ENCODE measurements at regions not wholly inside any gene's neighbourhood (a gene's known extent, or its start where the extent isn't known, plus 50 kb on each side); places are given as distances from the start of the nearest gene placed in this dataset.

GRCh38 chr1:37372711-37373110, 101.7 kb upstream of the ZC3H12A start:
- no peaks in the 10 kb centered on the region for H3F3A ChIP-seq (replicated peaks; ENCODE audit: low read depth)
- no peaks in the 10 kb centered on the region for H3K79me2 ChIP-seq (replicated peaks; ENCODE audit: insufficient read depth)
- Mint-ChIP-seq H3K4me1 (no peaks in the 10 kb centered on the region), H3K36me3 (ENCODE audit: low read depth) (no peaks in the 10 kb centered on the region), H3K9me3 (no peaks in the 10 kb centered on the region), H3K4me3 (no peak overlapping the region), H3K27ac (no peak overlapping the region), H3K27me3 (ENCODE audit: insufficient read depth, low read depth, poor library complexity) (peaks cover 10% of the 10 kb centered on the region)
- no peaks in the 10 kb centered on the region for H3K9me2 ChIP-seq (ENCODE audit: insufficient read depth)
- H3K4me1 ChIP-seq (ENCODE audit: insufficient read depth), result no peaks in the 10 kb centered on the region
- no peak overlapping the region for H3K4me3 ChIP-seq
- ATAC-seq (no peak), DNase-seq (ENCODE audit: low spot score) (no peak)
- H3K4me2 ChIP-seq, result no peak overlapping the region
- no peak overlapping the region for H3K27ac ChIP-seq (ENCODE audit: low read depth)
- H4K20me1 ChIP-seq (replicated peaks; ENCODE audit: insufficient read depth), result no peaks in the 10 kb centered on the region
- H3K36me3 ChIP-seq (ENCODE audit: insufficient read depth), result no peaks in the 10 kb centered on the region
- H2AFZ ChIP-seq, result no peak overlapping the region
- TF ChIP-seq EZH2 (IDR thresholded peaks at IDR 0.05; ENCODE audit: low read depth, unreplicated experiment) (no peak), POLR2AphosphoS5 (IDR thresholded peaks at IDR 0.05; ENCODE audit: low read depth) (no peak), STAT1 (IDR thresholded peaks at IDR 0.05; ENCODE audit: unreplicated experiment) (no peak), CREB1 (CRISPR knock-in tag; IDR thresholded peaks at IDR 0.05; ENCODE audit: low read depth) (no peak), ZNF331 (CRISPR knock-in tag; IDR thresholded peaks at IDR 0.05; ENCODE audit: low read depth) (no peak), ZNF114 (CRISPR knock-in tag; IDR thresholded peaks at IDR 0.05) (no peak), EZH2phosphoT487 (IDR thresholded peaks at IDR 0.05; ENCODE audit: unreplicated experiment) (no peak), ETS1 (IDR thresholded peaks at IDR 0.05) (no peak), NANOG (IDR thresholded peaks at IDR 0.05; ENCODE audit: borderline replicate concordance) (no peak), JUNB (IDR thresholded peaks at IDR 0.05; ENCODE audit: unreplicated experiment) (no peak)
- TF ChIP-seq, protein P1, sequence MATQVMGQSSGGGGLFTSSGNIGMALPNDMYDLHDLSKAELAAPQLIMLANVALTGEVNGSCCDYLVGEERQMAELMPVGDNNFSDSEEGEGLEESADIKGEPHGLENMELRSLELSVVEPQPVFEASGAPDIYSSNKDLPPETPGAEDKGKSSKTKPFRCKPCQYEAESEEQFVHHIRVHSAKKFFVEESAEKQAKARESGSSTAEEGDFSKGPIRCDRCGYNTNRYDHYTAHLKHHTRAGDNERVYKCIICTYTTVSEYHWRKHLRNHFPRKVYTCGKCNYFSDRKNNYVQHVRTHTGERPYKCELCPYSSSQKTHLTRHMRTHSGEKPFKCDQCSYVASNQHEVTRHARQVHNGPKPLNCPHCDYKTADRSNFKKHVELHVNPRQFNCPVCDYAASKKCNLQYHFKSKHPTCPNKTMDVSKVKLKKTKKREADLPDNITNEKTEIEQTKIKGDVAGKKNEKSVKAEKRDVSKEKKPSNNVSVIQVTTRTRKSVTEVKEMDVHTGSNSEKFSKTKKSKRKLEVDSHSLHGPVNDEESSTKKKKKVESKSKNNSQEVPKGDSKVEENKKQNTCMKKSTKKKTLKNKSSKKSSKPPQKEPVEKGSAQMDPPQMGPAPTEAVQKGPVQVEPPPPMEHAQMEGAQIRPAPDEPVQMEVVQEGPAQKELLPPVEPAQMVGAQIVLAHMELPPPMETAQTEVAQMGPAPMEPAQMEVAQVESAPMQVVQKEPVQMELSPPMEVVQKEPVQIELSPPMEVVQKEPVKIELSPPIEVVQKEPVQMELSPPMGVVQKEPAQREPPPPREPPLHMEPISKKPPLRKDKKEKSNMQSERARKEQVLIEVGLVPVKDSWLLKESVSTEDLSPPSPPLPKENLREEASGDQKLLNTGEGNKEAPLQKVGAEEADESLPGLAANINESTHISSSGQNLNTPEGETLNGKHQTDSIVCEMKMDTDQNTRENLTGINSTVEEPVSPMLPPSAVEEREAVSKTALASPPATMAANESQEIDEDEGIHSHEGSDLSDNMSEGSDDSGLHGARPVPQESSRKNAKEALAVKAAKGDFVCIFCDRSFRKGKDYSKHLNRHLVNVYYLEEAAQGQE (IDR thresholded peaks at IDR 0.05; ENCODE audit: unreplicated experiment), result no peak
- TF ChIP-seq, protein P2, sequence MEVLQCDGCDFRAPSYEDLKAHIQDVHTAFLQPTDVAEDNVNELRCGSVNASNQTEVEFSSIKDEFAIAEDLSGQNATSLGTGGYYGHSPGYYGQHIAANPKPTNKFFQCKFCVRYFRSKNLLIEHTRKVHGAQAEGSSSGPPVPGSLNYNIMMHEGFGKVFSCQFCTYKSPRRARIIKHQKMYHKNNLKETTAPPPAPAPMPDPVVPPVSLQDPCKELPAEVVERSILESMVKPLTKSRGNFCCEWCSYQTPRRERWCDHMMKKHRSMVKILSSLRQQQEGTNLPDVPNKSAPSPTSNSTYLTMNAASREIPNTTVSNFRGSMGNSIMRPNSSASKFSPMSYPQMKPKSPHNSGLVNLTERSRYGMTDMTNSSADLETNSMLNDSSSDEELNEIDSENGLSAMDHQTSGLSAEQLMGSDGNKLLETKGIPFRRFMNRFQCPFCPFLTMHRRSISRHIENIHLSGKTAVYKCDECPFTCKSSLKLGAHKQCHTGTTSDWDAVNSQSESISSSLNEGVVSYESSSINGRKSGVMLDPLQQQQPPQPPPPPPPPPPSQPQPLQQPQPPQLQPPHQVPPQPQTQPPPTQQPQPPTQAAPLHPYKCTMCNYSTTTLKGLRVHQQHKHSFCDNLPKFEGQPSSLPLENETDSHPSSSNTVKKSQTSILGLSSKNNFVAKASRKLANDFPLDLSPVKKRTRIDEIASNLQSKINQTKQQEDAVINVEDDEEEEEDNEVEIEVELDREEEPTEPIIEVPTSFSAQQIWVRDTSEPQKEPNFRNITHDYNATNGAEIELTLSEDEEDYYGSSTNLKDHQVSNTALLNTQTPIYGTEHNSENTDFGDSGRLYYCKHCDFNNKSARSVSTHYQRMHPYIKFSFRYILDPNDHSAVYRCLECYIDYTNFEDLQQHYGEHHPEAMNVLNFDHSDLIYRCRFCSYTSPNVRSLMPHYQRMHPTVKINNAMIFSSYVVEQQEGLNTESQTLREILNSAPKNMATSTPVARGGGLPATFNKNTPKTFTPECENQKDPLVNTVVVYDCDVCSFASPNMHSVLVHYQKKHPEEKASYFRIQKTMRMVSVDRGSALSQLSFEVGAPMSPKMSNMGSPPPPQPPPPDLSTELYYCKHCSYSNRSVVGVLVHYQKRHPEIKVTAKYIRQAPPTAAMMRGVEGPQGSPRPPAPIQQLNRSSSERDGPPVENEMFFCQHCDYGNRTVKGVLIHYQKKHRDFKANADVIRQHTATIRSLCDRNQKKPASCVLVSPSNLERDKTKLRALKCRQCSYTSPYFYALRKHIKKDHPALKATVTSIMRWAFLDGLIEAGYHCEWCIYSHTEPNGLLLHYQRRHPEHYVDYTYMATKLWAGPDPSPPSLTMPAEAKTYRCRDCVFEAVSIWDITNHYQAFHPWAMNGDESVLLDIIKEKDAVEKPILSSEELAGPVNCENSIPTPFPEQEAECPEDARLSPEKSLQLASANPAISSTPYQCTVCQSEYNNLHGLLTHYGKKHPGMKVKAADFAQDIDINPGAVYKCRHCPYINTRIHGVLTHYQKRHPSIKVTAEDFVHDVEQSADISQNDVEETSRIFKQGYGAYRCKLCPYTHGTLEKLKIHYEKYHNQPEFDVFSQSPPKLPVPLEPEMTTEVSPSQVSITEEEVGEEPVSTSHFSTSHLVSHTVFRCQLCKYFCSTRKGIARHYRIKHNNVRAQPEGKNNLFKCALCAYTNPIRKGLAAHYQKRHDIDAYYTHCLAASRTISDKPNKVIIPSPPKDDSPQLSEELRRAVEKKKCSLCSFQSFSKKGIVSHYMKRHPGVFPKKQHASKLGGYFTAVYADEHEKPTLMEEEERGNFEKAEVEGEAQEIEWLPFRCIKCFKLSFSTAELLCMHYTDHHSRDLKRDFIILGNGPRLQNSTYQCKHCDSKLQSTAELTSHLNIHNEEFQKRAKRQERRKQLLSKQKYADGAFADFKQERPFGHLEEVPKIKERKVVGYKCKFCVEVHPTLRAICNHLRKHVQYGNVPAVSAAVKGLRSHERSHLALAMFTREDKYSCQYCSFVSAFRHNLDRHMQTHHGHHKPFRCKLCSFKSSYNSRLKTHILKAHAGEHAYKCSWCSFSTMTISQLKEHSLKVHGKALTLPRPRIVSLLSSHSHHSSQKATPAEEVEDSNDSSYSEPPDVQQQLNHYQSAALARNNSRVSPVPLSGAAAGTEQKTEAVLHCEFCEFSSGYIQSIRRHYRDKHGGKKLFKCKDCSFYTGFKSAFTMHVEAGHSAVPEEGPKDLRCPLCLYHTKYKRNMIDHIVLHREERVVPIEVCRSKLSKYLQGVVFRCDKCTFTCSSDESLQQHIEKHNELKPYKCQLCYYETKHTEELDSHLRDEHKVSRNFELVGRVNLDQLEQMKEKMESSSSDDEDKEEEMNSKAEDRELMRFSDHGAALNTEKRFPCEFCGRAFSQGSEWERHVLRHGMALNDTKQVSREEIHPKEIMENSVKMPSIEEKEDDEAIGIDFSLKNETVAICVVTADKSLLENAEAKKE (CRISPR knock-in tag; IDR thresholded peaks at IDR 0.05), result no peak
- TF ChIP-seq, protein P3, sequence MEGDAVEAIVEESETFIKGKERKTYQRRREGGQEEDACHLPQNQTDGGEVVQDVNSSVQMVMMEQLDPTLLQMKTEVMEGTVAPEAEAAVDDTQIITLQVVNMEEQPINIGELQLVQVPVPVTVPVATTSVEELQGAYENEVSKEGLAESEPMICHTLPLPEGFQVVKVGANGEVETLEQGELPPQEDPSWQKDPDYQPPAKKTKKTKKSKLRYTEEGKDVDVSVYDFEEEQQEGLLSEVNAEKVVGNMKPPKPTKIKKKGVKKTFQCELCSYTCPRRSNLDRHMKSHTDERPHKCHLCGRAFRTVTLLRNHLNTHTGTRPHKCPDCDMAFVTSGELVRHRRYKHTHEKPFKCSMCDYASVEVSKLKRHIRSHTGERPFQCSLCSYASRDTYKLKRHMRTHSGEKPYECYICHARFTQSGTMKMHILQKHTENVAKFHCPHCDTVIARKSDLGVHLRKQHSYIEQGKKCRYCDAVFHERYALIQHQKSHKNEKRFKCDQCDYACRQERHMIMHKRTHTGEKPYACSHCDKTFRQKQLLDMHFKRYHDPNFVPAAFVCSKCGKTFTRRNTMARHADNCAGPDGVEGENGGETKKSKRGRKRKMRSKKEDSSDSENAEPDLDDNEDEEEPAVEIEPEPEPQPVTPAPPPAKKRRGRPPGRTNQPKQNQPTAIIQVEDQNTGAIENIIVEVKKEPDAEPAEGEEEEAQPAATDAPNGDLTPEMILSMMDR (conservative IDR thresholded peaks at IDR 0.05; ENCODE audit: low read depth in 2 of 2), result no peak
- H3K27me3 ChIP-seq (ENCODE audit: insufficient read depth), result no peaks in the 10 kb centered on the region
